K562 (cell line): ENCODE measurements at regions not wholly inside any gene's neighbourhood (a gene's known extent, or its start where the extent isn't known, plus 50 kb on each side); places are given as distances from the start of the nearest gene placed in this dataset.
A peak's percentile ranks its signal among the peaks of the same experiment; 100 is the strongest.

Experiments
- BCLAF1 ChIP-seq, 2 experiments: fragments of 450-650 bp in 1 of 2; IDR thresholded peaks; 2 replicates each; pipeline ENCODE4 v1.6.1; 2011 to 2017; ENCODE audit warnings: low read depth in 2 of 2, antibody characterized with exemption in 1 of 2, borderline replicate concordance in 1 of 2, low read length in 1 of 2, mild to moderate bottlenecking in 1 of 2, mixed read lengths in 1 of 2; ENCODE audit not compliant: control insufficient read depth in 1 of 2
- BRD4 ChIP-seq: fragments of 200-600 bp; sonication (generic); IDR thresholded peaks from 2 replicates; pipeline ENCODE4 v1.6.1; 2017; ENCODE audit warnings: inconsistent platforms
- CREB3 ChIP-seq: fragments of 450-650 bp; conservative IDR thresholded peaks from 2 replicates; pipeline ENCODE4 v1.6.1; 2016; ENCODE audit warnings: missing genetic modification characterization, low read depth, mild to moderate bottlenecking, missing compliant biosample characterization, moderate library complexity
- DDX20 ChIP-seq: fragments of 450-650 bp; IDR thresholded peaks from 2 replicates; pipeline ENCODE4 v1.6.1; 2016; ENCODE audit warnings: missing genetic modification characterization, low read depth, mild to moderate bottlenecking, missing compliant biosample characterization, moderate library complexity
- GABPB2 ChIP-seq: fragments of 250-450 bp; sonication (Bioruptor Pico); conservative IDR thresholded peaks from 2 replicates; pipeline ENCODE4 v1.5.1; 2021; ENCODE audit warnings: mild to moderate bottlenecking
- POLR2A ChIP-seq: fragments of 450-650 bp; conservative IDR thresholded peaks from 2 replicates; pipeline ENCODE4 v1.6.1; 2016
- POLR2B ChIP-seq: fragments of 450-650 bp; IDR thresholded peaks from 2 replicates; pipeline ENCODE4 v1.6.1; 2018; ENCODE audit warnings: low read depth; ENCODE audit not compliant: partially characterized antibody
- SP1 ChIP-seq: sonication (generic); formaldehyde crosslinking; IDR thresholded peaks from 2 replicates; pipeline ENCODE4 v1.8.1; 2022; ENCODE audit warnings: mild to moderate bottlenecking, missing genetic modification reagents
- SUPT5H ChIP-seq: fragments of 450-650 bp; IDR thresholded peaks from 2 replicates; pipeline ENCODE4 v1.6.1; 2016
- TARDBP ChIP-seq: fragments of 450-650 bp; IDR thresholded peaks from 2 replicates; pipeline ENCODE4 v1.6.1; 2016
- TCF15 ChIP-seq: fragments of 250-450 bp; sonication (Bioruptor Pico); IDR thresholded peaks from 2 replicates; pipeline ENCODE4 v1.8.0; 2022; ENCODE audit warnings: moderate library complexity, mild to moderate bottlenecking, inconsistent platforms
- TCF7 ChIP-seq: sonication (generic); IDR thresholded peaks from 2 replicates; pipeline ENCODE4 v1.6.1; 2016; ENCODE audit warnings: antibody characterized with exemption, borderline replicate concordance
- ZFP91 ChIP-seq: sonication (generic); formaldehyde crosslinking; IDR thresholded peaks from 2 replicates; pipeline ENCODE4 v1.8.0; 2022; ENCODE audit warnings: mild to moderate bottlenecking, missing genetic modification reagents
- ZNF12 ChIP-seq: sonication (generic); formaldehyde crosslinking; IDR thresholded peaks from 2 replicates; pipeline ENCODE4 v1.4.0; 2020; ENCODE audit warnings: mild to moderate bottlenecking, missing genetic modification reagents
- ZNF277 ChIP-seq: fragments of 250-450 bp; sonication (Bioruptor Pico); IDR thresholded peaks from 2 replicates; pipeline ENCODE4 v1.8.0; 2022; ENCODE audit warnings: inconsistent platforms, mild to moderate bottlenecking, moderate library complexity, borderline replicate concordance
- ZNF57 ChIP-seq: fragments of 450-650 bp; formaldehyde crosslinking; IDR thresholded peaks from 2 replicates; pipeline ENCODE4 v1.4.0; 2020; ENCODE audit warnings: mild to moderate bottlenecking, moderate library complexity
- ZNF696 ChIP-seq: fragments of 250-450 bp; sonication (Bioruptor Pico); conservative IDR thresholded peaks from 2 replicates; pipeline ENCODE4 v1.4.0; 2020; ENCODE audit warnings: mild to moderate bottlenecking, moderate library complexity
- ZNF740 ChIP-seq, 3 experiments: fragments of 200-800 bp in 1 of 3; sonication (Bioruptor generic) in 1 of 3; sonication (generic) in 1 of 3; formaldehyde crosslinking in 1 of 3; IDR thresholded peaks; 2 replicates each; pipeline versions ENCODE4 v1.6.1 to v1.8.0; 2016 to 2022; ENCODE audit warnings: mild to moderate bottlenecking in 2 of 3, missing compliant biosample characterization in 2 of 3, missing genetic modification characterization in 2 of 3, missing genetic modification reagents in 1 of 3
- ZZZ3 ChIP-seq: fragments of 450-650 bp; IDR thresholded peaks from 2 replicates; pipeline ENCODE4 v1.6.1; 2016; ENCODE audit warnings: antibody characterized with exemption, mild to moderate bottlenecking, moderate library complexity

- TF ChIP-seq TCF15 (CRISPR knock-in tag) (no peak), ZFP91 (CRISPR knock-in tag) (no peak), SUPT5H (no peak), ZNF277 (no peak), SP1 (CRISPR knock-in tag) (peak; percentile 24; the same call in 1 of the 2 replicates), POLR2B (no peak), ZNF57 (no peak), ZZZ3 (no peak), BCLAF1 (IDR thresholded peaks at IDR 0.05; ENCODE audit: borderline replicate concordance in 1 of 2, control insufficient read depth in 1 of 2, low read depth in 2 of 2, low read length in 1 of 2) (peak in 1 of 2 experiments; percentile 77; a peak in 1 of 4 replicates), ZNF740 (CRISPR knock-in tag; IDR thresholded peaks at IDR 0.05) (no peak), ZNF740 (tag; IDR thresholded peaks at IDR 0.05) (no peak), GABPB2 (CRISPR knock-in tag) (no peak), ZNF696 (no peak), CREB3 (tag) (peak; percentile 73; the same call in 1 of the 2 replicates), TCF7 (peak; percentile 97), BRD4 (no peak), POLR2A (no peak), ZNF12 (no peak), DDX20 (tag) (no peak), TARDBP (peak; percentile 76; the same call in 1 of the 2 replicates)
Measured at GRCh38 chr17:27986805-27987684, 55.4 kb upstream of the NLK start (continued).
